ENCODE measurements at regions not wholly inside any gene's neighbourhood (a gene's known extent, or its start where the extent isn't known, plus 50 kb on each side); places are given as distances from the start of the nearest gene placed in this dataset.

DNA sequence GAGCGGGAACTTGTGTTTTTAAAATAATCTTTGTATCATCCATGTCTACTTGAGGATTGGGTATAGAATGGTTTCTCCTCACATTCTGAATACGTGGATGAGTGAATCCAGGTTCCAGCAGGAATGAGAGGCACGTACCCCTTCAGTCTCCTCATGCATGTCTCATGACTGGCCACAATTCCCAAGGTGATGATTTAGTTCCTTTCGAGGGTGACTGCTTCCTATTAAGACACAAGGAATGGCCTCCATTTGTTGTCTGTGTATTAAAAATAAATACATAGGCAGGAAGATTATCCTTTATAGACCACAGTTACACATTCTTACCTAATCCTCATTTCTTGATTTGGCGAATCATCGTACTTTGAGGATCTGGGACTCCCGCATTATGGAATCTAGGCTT is 217.0 kb upstream of the LRIG1 start:
- ATAC-seq (no peak), DNase-seq (no peak)
- H3K4me1 Mint-ChIP-seq: no peaks in the 10 kb centered on the region
- no peaks in the 10 kb centered on the region for H3K27me3 Mint-ChIP-seq
- no peak overlapping the region for H3K27ac Mint-ChIP-seq
- no peaks in the 10 kb centered on the region for H3K9me3 Mint-ChIP-seq
- no peak overlapping the region for H3K4me3 Mint-ChIP-seq
- H3K36me3 Mint-ChIP-seq (ENCODE audit: low read depth): no peaks in the 10 kb centered on the region

DNA sequence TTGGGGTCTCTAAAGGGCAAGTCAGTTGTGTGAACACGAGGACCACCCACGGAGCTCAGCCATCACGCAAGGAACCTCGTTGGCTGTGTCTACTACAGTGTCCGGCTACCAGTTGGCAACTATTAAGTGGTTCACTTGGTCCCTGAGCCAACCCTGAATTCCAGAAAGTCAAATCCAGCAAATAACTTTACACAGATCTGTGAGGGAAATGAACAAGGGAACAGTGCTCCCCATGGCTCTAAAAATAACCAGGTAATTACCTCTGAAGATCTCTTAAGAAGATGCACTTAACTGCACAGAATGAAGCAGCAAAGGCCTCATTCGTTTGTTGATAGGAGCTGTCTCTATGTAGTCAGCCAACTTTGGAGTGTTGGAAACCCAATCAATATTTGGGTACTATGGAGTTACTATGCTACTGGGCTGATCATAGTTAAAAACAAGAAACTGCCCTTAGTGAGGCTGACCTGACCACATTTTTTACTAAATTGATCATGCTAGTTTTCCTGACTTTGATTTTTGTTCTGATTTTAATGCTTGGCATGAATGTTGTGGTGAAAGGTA is 219.1 kb upstream of the LRIG1 start:
- H3K27ac Mint-ChIP-seq: no peak overlapping the region
- ATAC-seq (no peak), DNase-seq (no peak)
- no peak overlapping the region for H3K4me3 Mint-ChIP-seq
- no peaks in the 10 kb centered on the region for H3K9me3 Mint-ChIP-seq
- H3K36me3 Mint-ChIP-seq (ENCODE audit: low read depth): no peaks in the 10 kb centered on the region
- H3K27me3 Mint-ChIP-seq: peaks cover 3% of the 10 kb centered on the region
- no peaks in the 10 kb centered on the region for H3K4me1 Mint-ChIP-seq

DNA sequence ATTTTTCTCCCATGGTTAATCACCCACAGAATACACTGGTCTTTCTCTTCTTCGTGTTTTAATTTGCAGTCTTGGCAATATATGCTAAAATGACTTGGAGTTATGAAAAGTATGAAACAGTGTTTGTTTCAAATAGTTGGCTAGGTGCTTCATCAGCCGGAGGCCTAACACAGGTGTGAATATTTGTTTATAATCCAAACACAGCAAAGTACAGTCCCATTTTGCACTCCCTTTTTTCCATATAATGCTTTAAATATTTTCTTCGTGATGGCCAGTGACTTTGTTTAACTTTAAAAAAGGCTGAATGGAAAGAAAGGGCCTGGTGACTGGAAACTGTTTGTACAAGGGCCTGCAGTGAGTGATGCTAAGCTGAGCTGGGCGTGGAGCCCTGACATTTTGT is 219.7 kb upstream of the LRIG1 start:
- ATAC-seq (no peak), DNase-seq (no peak)
- Mint-ChIP-seq H3K4me1 (no peaks in the 10 kb centered on the region), H3K27ac (no peak overlapping the region), H3K27me3 (peaks cover 3% of the 10 kb centered on the region), H3K9me3 (no peaks in the 10 kb centered on the region), H3K36me3 (ENCODE audit: low read depth) (no peaks in the 10 kb centered on the region), H3K4me3 (no peak overlapping the region)

DNA sequence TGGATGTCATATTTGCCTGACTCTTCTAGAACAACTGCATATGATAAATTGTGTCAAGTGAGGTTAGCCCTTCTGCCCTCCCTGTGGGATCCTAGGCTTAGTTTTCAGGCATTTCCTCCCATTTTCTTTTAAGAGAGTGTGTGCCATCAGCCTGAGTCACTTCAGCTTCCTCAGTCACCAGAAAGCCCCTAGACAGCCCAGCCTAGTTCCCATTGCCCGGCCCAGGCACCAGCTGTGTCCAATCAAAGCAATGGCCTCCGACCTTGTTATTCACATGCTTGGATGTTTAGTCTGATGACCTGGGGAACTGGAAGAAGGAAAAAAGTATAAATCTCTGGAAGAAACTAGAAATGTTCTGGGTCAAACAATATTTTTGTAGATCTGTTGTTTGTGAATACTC is 221.9 kb upstream of the LRIG1 start:
- H3K27ac Mint-ChIP-seq: no peak overlapping the region
- ATAC-seq (no peak), DNase-seq (no peak)
- no peaks in the 10 kb centered on the region for H3K9me3 Mint-ChIP-seq
- H3K4me3 Mint-ChIP-seq: no peak overlapping the region
- H3K36me3 Mint-ChIP-seq (ENCODE audit: low read depth): no peaks in the 10 kb centered on the region
- H3K27me3 Mint-ChIP-seq: peaks cover 3% of the 10 kb centered on the region
- no peaks in the 10 kb centered on the region for H3K4me1 Mint-ChIP-seq

DNA sequence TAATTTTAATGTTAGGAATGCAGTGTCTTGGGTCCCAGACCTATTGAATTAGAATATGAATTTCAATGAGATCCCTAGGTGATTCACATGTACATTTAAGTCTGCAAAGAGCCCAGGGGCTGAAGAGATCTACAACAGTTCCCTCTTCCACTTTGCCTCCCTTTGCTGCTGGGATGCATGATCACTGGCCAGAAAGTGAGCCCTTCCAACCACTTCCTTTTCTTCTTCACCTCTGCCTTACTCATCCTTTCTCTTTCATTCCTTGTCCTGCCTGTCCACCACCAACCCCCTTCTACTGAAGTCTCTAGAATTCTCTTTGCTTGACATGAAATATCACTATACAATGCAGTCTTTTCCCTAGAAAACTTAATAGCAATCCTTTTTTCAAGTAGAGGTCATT is 222.4 kb upstream of the LRIG1 start:
- ATAC-seq: no peak
- no peak for DNase-seq
- H3K27me3 Mint-ChIP-seq: peaks cover 3% of the 10 kb centered on the region
- H3K4me3 Mint-ChIP-seq: no peak overlapping the region
- H3K4me1 Mint-ChIP-seq: no peaks in the 10 kb centered on the region
- no peaks in the 10 kb centered on the region for H3K36me3 Mint-ChIP-seq (ENCODE audit: low read depth)
- no peak overlapping the region for H3K27ac Mint-ChIP-seq
- no peaks in the 10 kb centered on the region for H3K9me3 Mint-ChIP-seq

DNA sequence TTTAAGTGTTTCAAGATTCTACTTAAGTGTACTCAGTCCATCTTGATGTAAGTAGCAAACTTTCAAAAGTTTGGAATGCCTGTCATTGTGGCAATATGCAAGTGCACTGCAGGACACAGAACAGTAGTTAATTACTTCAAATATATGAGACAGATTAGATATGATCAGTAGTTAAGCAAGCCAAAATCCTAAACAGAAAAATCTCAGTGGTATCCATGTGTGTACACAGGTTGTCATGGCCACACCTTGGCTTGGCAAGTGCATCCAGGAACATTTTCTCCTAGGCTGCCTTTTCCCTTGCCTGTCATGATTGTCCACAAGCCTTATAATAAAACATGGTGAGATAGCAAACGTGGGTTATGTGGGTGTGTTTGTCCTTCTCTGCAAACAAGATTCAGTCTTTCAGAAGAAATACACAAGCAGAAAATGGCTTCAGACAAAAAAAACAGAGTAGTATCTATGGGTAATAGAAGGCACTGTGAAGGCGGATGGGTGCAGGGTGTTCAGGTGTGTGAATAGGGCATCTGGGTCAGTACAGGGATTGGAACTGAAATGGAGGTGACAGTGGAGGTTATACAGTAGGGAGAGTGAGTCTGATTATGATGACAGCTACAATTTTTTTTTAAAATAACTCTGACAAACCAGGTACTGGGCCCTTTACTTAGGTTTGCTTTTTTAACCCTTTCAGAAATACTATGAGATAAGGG is 229.0 kb upstream of the LRIG1 start:
- Mint-ChIP-seq H3K36me3 (ENCODE audit: low read depth) (no peaks in the 10 kb centered on the region), H3K9me3 (no peaks in the 10 kb centered on the region), H3K27ac (no peak overlapping the region), H3K4me1 (no peaks in the 10 kb centered on the region), H3K27me3 (peaks cover 4% of the 10 kb centered on the region), H3K4me3 (no peak overlapping the region)
- ATAC-seq (no peak), DNase-seq (no peak)

DNA sequence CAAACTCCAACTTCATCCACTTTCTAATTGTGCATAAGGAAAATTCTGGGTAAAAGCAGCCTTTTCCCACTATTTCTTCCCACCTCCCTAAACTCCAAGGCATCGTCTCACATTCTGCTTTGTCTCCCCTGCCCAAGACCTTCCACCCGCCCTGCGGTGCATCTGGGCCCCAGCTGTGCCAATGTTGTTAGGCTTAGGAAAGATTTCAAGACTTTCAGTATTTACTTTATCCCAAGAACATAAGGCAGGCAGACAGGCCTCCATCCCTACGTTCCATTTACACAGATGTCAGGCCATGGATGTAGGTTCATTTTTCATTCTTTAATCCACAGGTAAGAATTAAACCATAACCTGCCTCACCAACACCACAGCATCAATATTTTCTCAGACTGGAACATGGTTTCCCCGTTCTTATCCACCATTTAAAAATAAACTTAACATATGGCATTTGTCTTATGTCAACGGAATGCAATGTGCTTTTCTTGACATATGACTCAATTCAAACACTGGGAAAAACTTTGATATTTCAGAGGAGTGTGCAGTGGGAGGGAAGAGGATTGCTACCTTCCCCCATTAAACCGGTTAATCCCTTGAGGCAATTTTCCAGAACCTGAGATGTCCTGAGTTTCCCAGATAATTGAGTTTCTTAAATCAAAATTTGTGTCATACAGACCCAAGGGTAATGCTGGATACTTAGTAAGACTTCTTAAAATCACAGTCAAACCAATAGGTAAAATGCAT is 238.0 kb upstream of the LRIG1 start:
- no peaks in the 10 kb centered on the region for H3K36me3 Mint-ChIP-seq (ENCODE audit: low read depth)
- peaks cover 5% of the 10 kb centered on the region for H3K27me3 Mint-ChIP-seq
- no peaks in the 10 kb centered on the region for H3K4me1 Mint-ChIP-seq
- DNase-seq (no peak), ATAC-seq (no peak)
- no peak overlapping the region for H3K4me3 Mint-ChIP-seq
- H3K9me3 Mint-ChIP-seq: no peaks in the 10 kb centered on the region
- no peak overlapping the region for H3K27ac Mint-ChIP-seq

DNA sequence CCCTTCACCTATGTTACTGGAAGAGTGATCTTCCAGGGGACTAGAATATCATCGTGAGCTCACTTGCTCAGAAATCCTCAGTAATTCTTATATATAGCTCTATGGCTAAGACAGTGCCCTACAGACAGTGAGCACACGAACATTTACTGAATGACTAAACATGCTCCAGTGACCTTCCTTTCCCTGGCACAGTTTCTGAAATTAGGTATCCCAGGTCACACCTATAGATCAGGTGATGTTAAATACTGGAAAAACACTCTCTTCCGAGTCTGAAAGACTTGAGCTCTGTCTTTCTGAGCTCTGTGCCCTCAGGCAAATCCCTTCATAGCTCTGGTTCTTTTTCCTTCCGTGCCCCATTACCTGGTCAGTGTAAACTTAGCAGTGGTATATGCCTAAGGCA is 239.4 kb upstream of the LRIG1 start:
- no peak for DNase-seq
- ATAC-seq: no peak
- Mint-ChIP-seq H3K4me3 (no peak overlapping the region), H3K4me1 (no peaks in the 10 kb centered on the region), H3K9me3 (no peaks in the 10 kb centered on the region), H3K27ac (no peak overlapping the region), H3K27me3 (peaks cover 5% of the 10 kb centered on the region), H3K36me3 (ENCODE audit: low read depth) (no peaks in the 10 kb centered on the region)

DNA sequence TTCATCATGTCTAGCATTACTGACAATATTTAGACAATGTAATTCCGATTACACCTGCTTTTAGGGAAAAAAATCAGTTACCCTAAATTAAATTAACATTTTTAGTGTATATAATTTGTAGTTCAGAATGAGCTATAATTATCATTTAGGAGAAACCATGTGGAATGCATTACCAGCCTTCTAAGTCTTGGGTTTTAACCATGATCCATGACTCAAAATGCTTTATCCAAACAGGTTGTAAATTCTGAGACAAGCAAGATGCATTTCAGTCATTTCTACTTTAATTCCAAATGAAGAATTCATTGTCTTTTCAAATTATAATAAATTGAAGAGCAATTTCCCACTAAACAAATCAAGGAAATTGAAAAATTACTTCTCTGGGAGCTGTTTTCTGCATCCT is 243.7 kb upstream of the LRIG1 start:
- Mint-ChIP-seq H3K27me3 (peaks cover 5% of the 10 kb centered on the region), H3K4me1 (no peaks in the 10 kb centered on the region), H3K36me3 (ENCODE audit: low read depth) (no peaks in the 10 kb centered on the region), H3K4me3 (no peak overlapping the region), H3K27ac (no peak overlapping the region), H3K9me3 (no peaks in the 10 kb centered on the region)
- DNase-seq (no peak), ATAC-seq (no peak)

DNA sequence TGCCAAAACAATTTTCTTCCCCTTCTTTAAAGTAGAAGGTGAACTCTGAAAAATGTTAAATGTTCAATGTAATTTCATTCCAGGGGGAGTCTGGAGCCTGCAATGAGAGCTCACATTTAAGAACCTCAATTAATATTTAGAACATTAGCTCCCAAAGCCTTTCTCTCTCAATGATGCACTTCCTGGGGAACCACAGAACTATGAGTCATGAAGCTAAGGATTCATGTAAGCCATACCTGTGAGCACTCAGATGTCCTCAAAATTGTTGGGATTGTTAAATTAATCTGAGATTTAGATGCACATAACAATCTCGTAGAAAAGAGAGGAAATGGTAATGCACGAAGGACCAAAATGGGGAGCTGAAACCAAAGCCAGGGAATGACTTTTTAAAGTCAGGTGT is 244.2 kb upstream of the LRIG1 start:
- Mint-ChIP-seq H3K27ac (no peak overlapping the region), H3K4me3 (no peak overlapping the region), H3K4me1 (no peaks in the 10 kb centered on the region), H3K36me3 (ENCODE audit: low read depth) (no peaks in the 10 kb centered on the region), H3K27me3 (peaks cover 5% of the 10 kb centered on the region), H3K9me3 (no peaks in the 10 kb centered on the region)
- no peak for DNase-seq
- no peak for ATAC-seq

DNA sequence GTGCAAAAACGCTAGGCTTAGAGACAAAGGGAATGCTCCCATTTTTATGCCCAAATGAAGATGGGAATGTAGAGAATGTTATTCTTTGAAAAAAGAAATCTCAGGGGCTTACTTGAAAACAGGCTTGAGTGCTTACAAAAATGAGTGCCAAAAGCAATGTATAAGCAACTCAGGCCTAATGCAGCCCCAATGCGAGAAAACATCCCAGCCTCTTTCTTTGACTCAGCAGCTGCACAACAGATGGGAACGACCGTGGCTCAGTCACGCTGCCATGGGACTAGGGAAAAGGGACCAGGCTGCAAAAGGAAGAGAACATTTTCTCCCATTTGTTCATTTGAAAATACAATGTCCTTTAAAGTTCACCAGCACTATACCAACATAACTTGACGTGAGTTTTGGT is 246.4 kb upstream of the LRIG1 start:
- no peaks in the 10 kb centered on the region for H3K36me3 Mint-ChIP-seq (ENCODE audit: low read depth)
- no peak for ATAC-seq
- no peaks in the 10 kb centered on the region for H3K9me3 Mint-ChIP-seq
- H3K4me1 Mint-ChIP-seq: no peaks in the 10 kb centered on the region
- H3K27ac Mint-ChIP-seq: no peak overlapping the region
- DNase-seq: no peak
- peaks cover 5% of the 10 kb centered on the region for H3K27me3 Mint-ChIP-seq
- no peak overlapping the region for H3K4me3 Mint-ChIP-seq

DNA sequence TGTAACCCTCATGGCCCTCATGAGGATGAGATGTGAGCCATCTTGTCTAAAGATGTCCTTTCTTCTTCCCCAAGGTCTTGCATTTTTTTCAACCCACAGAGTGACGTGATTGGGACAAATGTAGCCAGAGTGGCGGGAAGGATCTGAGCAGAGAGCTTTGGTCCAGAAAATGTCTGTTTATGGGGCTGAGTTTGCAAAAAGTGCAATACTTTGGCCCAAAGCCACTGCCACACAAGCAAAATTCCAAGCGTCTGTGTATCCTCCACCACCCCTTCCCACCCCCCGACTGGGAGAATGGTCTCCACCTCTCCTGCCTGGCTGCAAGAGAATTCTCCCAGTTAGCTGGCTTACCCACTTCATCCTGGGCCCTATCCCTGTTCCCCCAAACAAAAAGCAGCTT is 246.9 kb upstream of the LRIG1 start:
- Mint-ChIP-seq H3K4me1 (no peaks in the 10 kb centered on the region), H3K9me3 (no peaks in the 10 kb centered on the region), H3K36me3 (ENCODE audit: low read depth) (no peaks in the 10 kb centered on the region), H3K27ac (no peak overlapping the region), H3K4me3 (no peak overlapping the region), H3K27me3 (peaks cover 5% of the 10 kb centered on the region)
- DNase-seq: no peak
- ATAC-seq: no peak

DNA sequence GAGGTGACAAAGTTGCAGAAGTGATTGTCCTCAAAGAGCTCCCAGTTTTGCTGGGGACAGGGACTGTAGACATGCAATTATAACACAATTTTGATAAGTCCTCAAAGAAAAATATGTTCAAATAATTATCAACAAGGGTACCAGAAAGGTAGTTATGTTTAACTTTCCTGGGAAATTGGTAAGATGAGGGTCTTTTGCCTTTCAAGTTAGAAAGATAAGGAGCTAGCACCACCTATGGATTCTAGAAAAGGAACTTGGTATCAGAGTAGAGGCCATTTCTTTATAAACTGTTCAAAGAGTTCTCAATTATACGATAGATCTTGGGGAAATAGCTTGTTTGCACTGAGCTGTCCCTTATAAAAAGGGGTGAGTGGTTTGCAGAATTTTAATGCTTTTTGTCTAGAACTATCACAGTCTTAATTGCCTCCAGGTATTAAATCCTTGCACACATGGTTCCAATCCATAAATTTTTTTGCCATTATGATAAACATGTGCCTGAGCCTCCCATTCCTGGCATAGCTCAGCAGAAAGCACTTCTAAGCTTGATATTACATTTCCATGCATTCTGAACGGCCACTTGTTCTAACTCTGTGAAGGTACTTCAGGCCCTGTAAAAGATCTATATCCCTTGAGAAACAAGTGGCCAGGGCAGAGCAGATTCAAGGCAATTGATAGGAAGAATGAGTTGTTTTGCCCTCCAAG is 247.5 kb upstream of the LRIG1 start:
- no peaks in the 10 kb centered on the region for H3K9me3 Mint-ChIP-seq
- H3K4me3 Mint-ChIP-seq: no peak overlapping the region
- H3K27ac Mint-ChIP-seq: no peak overlapping the region
- H3K27me3 Mint-ChIP-seq: peaks cover 5% of the 10 kb centered on the region
- DNase-seq (no peak), ATAC-seq (no peak)
- no peaks in the 10 kb centered on the region for H3K4me1 Mint-ChIP-seq
- H3K36me3 Mint-ChIP-seq (ENCODE audit: low read depth): no peaks in the 10 kb centered on the region

DNA sequence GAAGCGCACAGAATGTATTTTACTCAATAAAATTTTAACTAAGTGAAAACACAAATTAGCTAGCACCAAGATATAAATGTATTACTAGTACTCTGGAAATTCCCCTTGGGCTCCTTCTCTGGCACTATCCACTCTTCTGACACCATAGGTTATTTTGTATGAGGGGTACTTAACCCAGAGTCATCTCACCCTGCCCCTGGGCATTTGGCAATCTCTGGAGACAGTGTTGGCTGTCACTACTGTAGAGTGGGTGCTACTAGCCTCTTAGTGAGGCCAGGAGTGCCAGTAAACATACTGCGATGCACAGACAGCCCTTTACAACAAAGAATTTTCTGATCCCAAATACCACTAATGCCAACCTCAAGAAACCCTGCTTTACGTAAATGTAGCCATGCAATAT is 246.3 kb upstream of the KBTBD8 start:
- no peak overlapping the region for H3K4me3 Mint-ChIP-seq

DNA sequence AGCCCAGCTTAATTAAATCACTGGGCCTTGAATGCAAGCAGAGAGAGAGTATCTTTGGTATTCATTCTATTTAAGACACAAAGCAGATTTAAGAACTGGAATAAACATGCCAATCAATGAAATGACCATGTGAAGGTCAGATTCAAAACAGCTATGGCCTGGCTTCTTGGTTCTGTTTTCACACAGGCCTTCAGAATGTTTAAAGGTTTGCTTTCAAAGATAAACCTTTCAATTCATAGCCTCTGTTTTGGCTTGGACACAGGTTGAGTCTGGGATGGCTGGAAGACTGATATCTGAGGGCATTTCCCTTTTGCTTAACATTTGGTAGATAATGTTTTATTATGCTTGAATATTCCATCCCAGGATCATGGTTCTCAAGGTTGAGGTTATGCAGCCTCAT is 244.4 kb upstream of the KBTBD8 start:
- Mint-ChIP-seq H3K4me1 (no peaks in the 10 kb centered on the region), H3K4me3 (no peak overlapping the region), H3K27me3 (peaks cover 5% of the 10 kb centered on the region), H3K36me3 (ENCODE audit: low read depth) (no peaks in the 10 kb centered on the region), H3K27ac (no peak overlapping the region), H3K9me3 (no peaks in the 10 kb centered on the region)
- DNase-seq (no peak), ATAC-seq (no peak)

More for the DNA sequence above, 246.3 kb upstream of the KBTBD8 start:
- H3K4me1 Mint-ChIP-seq: no peaks in the 10 kb centered on the region
- no peaks in the 10 kb centered on the region for H3K36me3 Mint-ChIP-seq (ENCODE audit: low read depth)
- peaks cover 5% of the 10 kb centered on the region for H3K27me3 Mint-ChIP-seq
- H3K9me3 Mint-ChIP-seq: no peaks in the 10 kb centered on the region
- no peak for DNase-seq
- ATAC-seq: no peak
- H3K27ac Mint-ChIP-seq: no peak overlapping the region
